A549 (cell line): ENCODE measurements at regions not wholly inside any gene's neighbourhood (a gene's known extent, or its start where the extent isn't known, plus 50 kb on each side); places are given as distances from the start of the nearest gene placed in this dataset.

Source experiments
- ATAC-seq, 2 experiments: fragments of 200-7000 bp in 1 of 2; fragments of >200 bp in 1 of 2; cut with Nextera tagmentation in 1 of 2; cut with Tn5 transposase in 1 of 2; 3 replicates each; pipeline versions ENCODE4 v1.8.0 to v1.9.1; 2018 to 2020; ENCODE audit warnings: mild to moderate bottlenecking in 1 of 2, moderate library complexity in 1 of 2
- CTCF ChIA-PET: fragments of 300-600 bp; sonication (Branson Sonifier 250); formaldehyde crosslinking; extraction: SDS; loops from one replicate; lab custom pipeline; 2021; ENCODE audit warnings: antibody characterized with exemption, inconsistent platforms; lab: Yijun Ruan, JAX
- POLR2A ChIA-PET: fragments of 350-600 bp; formaldehyde crosslinking; extraction: SDS; loops from one replicate; lab custom pipeline; 2021; ENCODE audit warnings: antibody characterized with exemption, inconsistent platforms; lab: Yijun Ruan, JAX
- DNase-seq, 2 experiments: peaks; one replicate each; pipeline versions ENCODE4 v3.0.0 to v3.0.0-alpha.2; 2011 to 2016; ENCODE audit warnings: low read depth in 1 of 2, low spot score in 1 of 2
- FAIRE-seq: peaks from 2 replicates; lab custom pipeline; 2011; peaks lifted over from hg19 to GRCh38; lab: Jason Lieb, UNC
- H3K27ac ChIP-seq, 2 experiments: fragments of >200 bp; sonication (Bioruptor Twin); formaldehyde crosslinking; 3 replicates each; pipeline ENCODE4 v1.5.1; 2016 to 2017
- H3K4me1 ChIP-seq: fragments of >200 bp; sonication (Bioruptor Twin); formaldehyde crosslinking; 3 replicates; pipeline ENCODE4 v1.6.1; 2016
- H3K4me2 ChIP-seq: fragments of >200 bp; sonication (Bioruptor Twin); formaldehyde crosslinking; 3 replicates; pipeline ENCODE4 v1.6.1; 2016
- H3K4me3 ChIP-seq: fragments of >200 bp; sonication (Bioruptor Twin); formaldehyde crosslinking; 3 replicates; pipeline ENCODE4 v1.5.1; 2016
- H3K9me3 ChIP-seq: fragments of >200 bp; sonication (Bioruptor Twin); formaldehyde crosslinking; 3 replicates; pipeline ENCODE4 v1.6.1; 2016
- CBX8 ChIP-seq: fragments of 200-600 bp; sonication (generic); IDR thresholded peaks from 2 replicates; pipeline ENCODE4 v1.6.1; 2016
- CEBPB ChIP-seq, 2 experiments: fragments of >200 bp in 1 of 2; sonication (Bioruptor Twin) in 1 of 2; formaldehyde crosslinking in 1 of 2; IDR thresholded peaks; 2 replicates each; pipeline ENCODE4 v1.6.1; 2012 to 2016
- CHD2 ChIP-seq: fragments of 150-350 bp; IDR thresholded peaks from 2 replicates; pipeline ENCODE4 v1.6.1; 2014; ENCODE audit warnings: low read length; ENCODE audit not compliant: partially characterized antibody
- CTCF ChIP-seq: fragments of >200 bp; sonication (Bioruptor Twin); formaldehyde crosslinking; IDR thresholded peaks from 3 replicates; pipeline ENCODE4 v1.5.1; 2016
- EHF ChIP-seq: fragments of 250-450 bp; sonication (Bioruptor Pico); IDR thresholded peaks from 2 replicates; pipeline ENCODE4 v1.5.0; 2020; ENCODE audit warnings: mild to moderate bottlenecking
- EP300 ChIP-seq, 2 experiments: fragments of >200 bp; sonication (Bioruptor Twin); formaldehyde crosslinking; IDR thresholded peaks; 2 replicates in 1 of 2; 3 replicates in 1 of 2; pipeline ENCODE4 v1.6.1; 2016 to 2017
- GATA3 ChIP-seq: IDR thresholded peaks from 2 replicates; pipeline ENCODE4 v1.6.1; 2012; ENCODE audit warnings: borderline replicate concordance
- HEYL ChIP-seq: fragments of 250-450 bp; sonication (Bioruptor Pico); IDR thresholded peaks from 2 replicates; pipeline ENCODE4 v1.8.0; 2021; ENCODE audit warnings: mild to moderate bottlenecking, moderate library complexity
- HMGXB4 ChIP-seq: fragments of 250-450 bp; sonication (Bioruptor Pico); IDR thresholded peaks from 2 replicates; pipeline ENCODE4 v1.5.0; 2021; ENCODE audit warnings: mild to moderate bottlenecking, moderate library complexity, borderline replicate concordance
- HOXB13 ChIP-seq: fragments of 250-450 bp; sonication (Bioruptor Pico); IDR thresholded peaks from 2 replicates; pipeline ENCODE4 v1.5.0; 2020; ENCODE audit warnings: low read depth, mild to moderate bottlenecking, moderate library complexity
- JUN ChIP-seq, 2 experiments: fragments of >200 bp; sonication (Bioruptor Twin); formaldehyde crosslinking; IDR thresholded peaks; 2 replicates in 1 of 2; 3 replicates in 1 of 2; pipeline ENCODE4 v1.6.1; 2016 to 2017
- JUNB ChIP-seq: fragments of >200 bp; sonication (Bioruptor Twin); formaldehyde crosslinking; IDR thresholded peaks from 2 replicates; pipeline ENCODE4 v1.6.1; 2016
- MAZ ChIP-seq: fragments of 150-350 bp; IDR thresholded peaks from 2 replicates; pipeline ENCODE4 v1.6.1; 2014; ENCODE audit warnings: antibody characterized with exemption, low read depth, low read length, borderline replicate concordance
- MYC ChIP-seq: IDR thresholded peaks from 2 replicates; pipeline ENCODE4 v1.6.1; 2012; ENCODE audit warnings: mild to moderate bottlenecking, inconsistent platforms, low read length, improper control_type of control experiment, borderline replicate concordance
- NFE2L2 ChIP-seq: fragments of 150-350 bp; conservative IDR thresholded peaks from 2 replicates; pipeline ENCODE4 v1.6.1; 2014; ENCODE audit warnings: low read length
- NPAS2 ChIP-seq: fragments of 250-450 bp; sonication (Bioruptor Pico); IDR thresholded peaks from 2 replicates; pipeline ENCODE4 v1.8.0; 2022; ENCODE audit warnings: mild to moderate bottlenecking, moderate library complexity, borderline replicate concordance
- PBX3 ChIP-seq: IDR thresholded peaks from 2 replicates; pipeline ENCODE4 v1.6.1; 2012
- PHF8 ChIP-seq: fragments of 200-600 bp; sonication (generic); IDR thresholded peaks from 2 replicates; pipeline ENCODE4 v1.6.1; 2016; ENCODE audit warnings: low read depth, mild to moderate bottlenecking, antibody characterized with exemption, moderate library complexity, borderline replicate concordance
- POLR2A ChIP-seq: IDR thresholded peaks from 2 replicates; pipeline ENCODE4 v1.6.1; 2012; ENCODE audit warnings: mild to moderate bottlenecking, low read length
- POLR2AphosphoS2 ChIP-seq: conservative IDR thresholded peaks from 2 replicates; pipeline ENCODE4 v1.6.1; 2012; ENCODE audit warnings: low read length, improper control_type of control experiment, inconsistent platforms
- RARB ChIP-seq: fragments of 250-450 bp; sonication (Bioruptor Pico); IDR thresholded peaks from 2 replicates; pipeline ENCODE4 v1.8.0; 2021; ENCODE audit warnings: mild to moderate bottlenecking, moderate library complexity
- RFX5 ChIP-seq: fragments of 450-650 bp; IDR thresholded peaks from 2 replicates; pipeline ENCODE4 v1.7.1; 2014; ENCODE audit warnings: antibody characterized with exemption, mild to moderate bottlenecking, moderate library complexity
- RNF2 ChIP-seq: fragments of 200-600 bp; sonication (generic); IDR thresholded peaks from 2 replicates; pipeline ENCODE4 v1.6.1; 2016; ENCODE audit warnings: low read depth, mild to moderate bottlenecking, antibody characterized with exemption, moderate library complexity, borderline replicate concordance
- SREBF2 ChIP-seq: fragments of 450-650 bp; IDR thresholded peaks from 2 replicates; pipeline ENCODE4 v1.6.1; 2014; ENCODE audit warnings: mild to moderate bottlenecking, moderate library complexity
- TFCP2L1 ChIP-seq: fragments of 250-450 bp; sonication (Bioruptor Pico); IDR thresholded peaks from 2 replicates; pipeline ENCODE4 v1.5.0; 2021; ENCODE audit warnings: mild to moderate bottlenecking
- USF2 ChIP-seq: fragments of 450-650 bp; IDR thresholded peaks from 2 replicates; pipeline ENCODE4 v1.6.1; 2014; ENCODE audit warnings: antibody characterized with exemption
- ZC3H11A ChIP-seq: fragments of 450-650 bp; IDR thresholded peaks from 2 replicates; pipeline ENCODE4 v1.6.1; 2014; ENCODE audit warnings: antibody characterized with exemption, mild to moderate bottlenecking
- ZFP36 ChIP-seq: fragments of 450-650 bp; IDR thresholded peaks from 2 replicates; pipeline ENCODE4 v1.6.1; 2014; ENCODE audit warnings: borderline replicate concordance; ENCODE audit not compliant: partially characterized antibody
- WGBS: methylation state at CpG from one replicate; pipeline ENCODE4 v1.1.6; 2017; ENCODE audit errors: missing lambda C conversion rate; 5-methylcytosine and 5-hydroxymethylcytosine counted together
- TF ChIP-seq, protein P1 (sequence below): fragments of 150-350 bp; IDR thresholded peaks from 2 replicates; pipeline ENCODE4 v1.6.1; 2014; ENCODE audit warnings: low read depth, mild to moderate bottlenecking, low read length
- TF ChIP-seq, protein P2 (sequence below): fragments of >200 bp; sonication (Bioruptor Twin); formaldehyde crosslinking; IDR thresholded peaks from 2 replicates; pipeline ENCODE4 v1.6.1; 2016

DNA sequence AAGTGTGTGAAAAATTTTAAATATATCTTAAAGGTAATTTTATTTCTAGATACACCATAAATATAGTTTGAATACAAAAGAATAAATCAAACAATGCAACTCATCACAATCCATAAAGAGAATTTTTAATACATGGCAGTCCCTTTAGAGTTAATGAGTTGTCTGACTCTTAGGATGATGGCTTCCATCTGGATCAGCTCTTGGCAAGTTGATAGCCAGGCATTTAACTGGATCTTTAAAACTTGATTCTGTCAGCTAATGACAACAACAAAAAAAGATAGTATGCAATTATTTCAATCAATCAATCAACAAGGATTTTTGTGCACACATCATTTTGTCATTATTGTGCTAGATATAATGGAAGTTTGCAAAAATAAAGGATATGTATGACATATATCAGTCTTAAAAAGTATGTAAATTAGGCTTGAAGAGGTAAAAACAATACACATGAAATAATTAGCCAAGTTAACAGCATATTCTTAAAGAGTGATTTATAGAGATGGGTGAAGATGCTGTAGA lies 174.9 kb upstream of the PCDH18 start (continued):
- TF ChIP-seq GATA3, result no peak

DNA sequence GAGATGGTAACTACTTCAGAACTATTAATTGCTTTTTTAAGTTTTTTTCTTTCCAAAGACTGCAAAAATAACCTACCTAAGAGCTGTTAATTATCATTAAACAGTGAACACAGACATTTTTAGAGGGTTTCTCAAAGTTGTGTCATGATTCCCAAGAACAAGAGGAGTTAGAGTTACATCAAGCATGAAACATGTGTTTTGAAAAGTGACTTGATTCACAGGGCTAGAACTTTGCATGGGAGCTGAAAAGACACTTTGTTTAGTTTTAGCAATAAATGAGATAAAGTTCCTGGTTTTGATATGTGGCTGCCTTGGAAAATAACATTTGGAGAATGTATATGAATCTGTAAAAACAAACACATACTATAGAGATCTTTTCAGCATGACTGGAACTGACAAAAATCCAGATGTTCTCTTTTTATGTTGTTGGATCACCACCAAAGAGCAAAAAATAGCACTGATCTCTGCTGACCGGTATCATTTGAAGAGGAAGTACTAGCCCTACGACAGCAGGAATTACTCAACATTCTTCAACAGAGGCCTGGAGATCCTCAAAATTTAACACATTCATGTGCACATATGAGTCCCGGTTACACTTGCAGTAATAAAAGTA lies 173.0 kb upstream of the PCDH18 start:
- H3K4me3 ChIP-seq, result no peak overlapping the region
- H3K27ac ChIP-seq, result no peak overlapping the region
- ChIA-PET CTCF (no interaction called here), POLR2A (no interaction called here)
- DNase-seq (no peak), FAIRE-seq (no peak), ATAC-seq (no peak)
- H3K4me1 ChIP-seq, result no peaks in the 10 kb centered on the region
- 35% methylated on average over 3 of the region's 3 CpGs for WGBS
- no peak overlapping the region for H3K4me2 ChIP-seq
- H3K9me3 ChIP-seq, result no peaks in the 10 kb centered on the region
- TF ChIP-seq HMGXB4 (CRISPR knock-in tag), result no peak
- no peak for TF ChIP-seq ZFP36
- TF ChIP-seq MAZ, result no peak
- no peak for TF ChIP-seq RARB (CRISPR knock-in tag)
- TF ChIP-seq POLR2A, result no peak

DNA sequence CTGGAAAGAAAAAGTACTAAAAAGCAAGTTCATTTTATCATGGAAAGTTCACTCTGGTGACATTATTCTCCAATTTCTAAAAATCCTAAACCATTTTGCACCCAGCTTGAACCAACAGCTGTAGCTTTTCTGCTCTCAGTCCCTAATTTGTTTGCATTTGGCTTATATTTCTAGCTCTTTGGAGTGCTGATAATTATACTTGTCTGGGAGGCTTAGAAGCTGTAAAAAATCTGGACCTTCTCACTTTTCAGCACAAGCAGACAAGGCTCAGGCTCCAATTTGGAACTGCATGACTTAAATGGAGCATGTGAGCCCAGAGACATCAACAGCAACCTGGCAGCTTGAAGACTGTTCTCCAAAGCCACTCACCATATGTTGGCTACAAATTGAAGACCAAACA lies 170.9 kb upstream of the PCDH18 start:
- POLR2A ChIA-PET, result no interaction called here

DNA sequence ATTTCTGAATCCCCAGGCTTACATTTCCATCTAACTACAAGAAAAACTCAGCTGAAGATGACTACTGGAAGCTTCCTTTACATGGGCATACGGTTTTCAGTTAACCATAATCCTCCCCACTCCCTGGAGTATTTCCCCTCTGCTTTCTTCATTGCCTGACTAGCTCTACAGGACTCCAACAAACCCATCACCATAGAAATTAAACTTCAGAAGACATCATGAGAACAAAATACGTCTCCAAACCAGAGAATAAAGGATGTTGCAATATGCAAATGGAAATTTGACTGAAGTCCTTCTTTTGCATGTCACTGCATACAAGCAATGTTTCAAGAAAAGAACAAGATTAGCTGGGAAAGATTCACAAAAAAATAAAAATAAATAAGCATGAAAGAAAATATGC lies 170.2 kb upstream of the PCDH18 start:
- no peak for ATAC-seq

More for the DNA sequence above, 170.9 kb upstream of the PCDH18 start:
- H3K4me1 ChIP-seq, result no peaks in the 10 kb centered on the region
- H3K4me3 ChIP-seq, result no peak overlapping the region
- ATAC-seq (no peak), DNase-seq (no peak), FAIRE-seq (no peak)
- TF ChIP-seq TFCP2L1 (CRISPR knock-in tag) (no peak), NPAS2 (no peak), CEBPB (IDR thresholded peaks at IDR 0.05) (no peak), RNF2 (no peak), USF2 (no peak), EHF (CRISPR knock-in tag) (no peak), EP300 (IDR thresholded peaks at IDR 0.05) (no peak), CHD2 (no peak), JUN (IDR thresholded peaks at IDR 0.05) (no peak), CBX8 (no peak), RFX5 (no peak), HEYL (no peak), HOXB13 (no peak), PHF8 (no peak), ZFP36 (no peak), JUNB (no peak), SREBF2 (no peak)
- TF ChIP-seq, protein P1, sequence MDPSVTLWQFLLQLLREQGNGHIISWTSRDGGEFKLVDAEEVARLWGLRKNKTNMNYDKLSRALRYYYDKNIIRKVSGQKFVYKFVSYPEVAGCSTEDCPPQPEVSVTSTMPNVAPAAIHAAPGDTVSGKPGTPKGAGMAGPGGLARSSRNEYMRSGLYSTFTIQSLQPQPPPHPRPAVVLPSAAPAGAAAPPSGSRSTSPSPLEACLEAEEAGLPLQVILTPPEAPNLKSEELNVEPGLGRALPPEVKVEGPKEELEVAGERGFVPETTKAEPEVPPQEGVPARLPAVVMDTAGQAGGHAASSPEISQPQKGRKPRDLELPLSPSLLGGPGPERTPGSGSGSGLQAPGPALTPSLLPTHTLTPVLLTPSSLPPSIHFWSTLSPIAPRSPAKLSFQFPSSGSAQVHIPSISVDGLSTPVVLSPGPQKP, result no peak
- no peak overlapping the region for H3K27ac ChIP-seq
- CTCF ChIA-PET, result no interaction called here
- no peaks in the 10 kb centered on the region for H3K9me3 ChIP-seq
- H3K4me2 ChIP-seq, result no peak overlapping the region

More for the DNA sequence above, 170.2 kb upstream of the PCDH18 start:
- TF ChIP-seq MYC (no peak), POLR2AphosphoS2 (no peak), HOXB13 (no peak), NFE2L2 (no peak), CTCF (no peak), HMGXB4 (CRISPR knock-in tag) (no peak), ZC3H11A (no peak), PBX3 (no peak)
- TF ChIP-seq, protein P2, sequence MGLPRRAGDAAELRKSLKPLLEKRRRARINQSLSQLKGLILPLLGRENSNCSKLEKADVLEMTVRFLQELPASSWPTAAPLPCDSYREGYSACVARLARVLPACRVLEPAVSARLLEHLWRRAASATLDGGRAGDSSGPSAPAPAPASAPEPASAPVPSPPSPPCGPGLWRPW, result no peak
- Histone ChIP-seq H3K4me2 (no peak overlapping the region), H3K27ac (no peak overlapping the region), H3K9me3 (no peaks in the 10 kb centered on the region), H3K4me3 (no peak overlapping the region), H3K4me1 (no peaks in the 10 kb centered on the region)
- DNase-seq, result no peak
- CTCF ChIA-PET, result no interaction called here
- POLR2A ChIA-PET, result no interaction called here
- 22% methylated on average over 2 of the region's 2 CpGs for WGBS
- FAIRE-seq, result no peak
